C1 segment of cervical spinal cord (tissue), 14 donors: ENCODE measurements at regions not wholly inside any gene's neighbourhood (a gene's known extent, or its start where the extent isn't known, plus 50 kb on each side); places are given as distances from the start of the nearest gene placed in this dataset.
"Not testable (repeated sequence)": the region's sequence is repeated elsewhere in the genome, so short reads cannot be mapped to it uniquely, and the experiment has no call there.

Source experiments
- DNase-seq, 14 donors: peaks; one replicate each; lab custom pipeline; 2025; lab: John Stamatoyannopoulos, UW

GRCh38 chr4:114435116-114435515, 163.5 kb upstream of the UGT8 start:
- no peak for DNase-seq

- no peak for DNase-seq
Measured at GRCh38 chr4:114442856-114443255, 155.8 kb upstream of the UGT8 start.

DNA sequence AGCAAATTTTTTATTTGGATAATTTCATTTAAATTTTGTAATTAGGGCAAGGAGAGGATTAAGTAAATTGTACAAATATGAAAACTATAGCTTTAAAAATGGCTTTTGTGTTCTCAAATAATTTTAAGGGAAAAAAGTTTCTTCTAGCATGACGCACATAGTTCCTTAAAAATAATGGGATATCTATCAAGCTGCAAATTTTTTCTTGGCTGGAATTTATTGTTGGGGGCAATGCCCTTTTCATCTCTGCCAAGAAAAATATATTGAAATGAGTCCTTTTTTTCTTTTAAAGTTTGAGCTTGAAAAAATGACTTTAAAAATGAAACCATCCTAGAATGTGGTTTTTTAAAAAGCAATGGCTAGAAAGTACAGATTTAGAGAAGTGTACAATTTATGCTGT, 154.4 kb upstream of the UGT8 start:
- no peak for DNase-seq

GRCh38 chr4:114447963-114448516, 150.6 kb upstream of the UGT8 start:
- DNase-seq: not testable (repeated sequence)

DNA sequence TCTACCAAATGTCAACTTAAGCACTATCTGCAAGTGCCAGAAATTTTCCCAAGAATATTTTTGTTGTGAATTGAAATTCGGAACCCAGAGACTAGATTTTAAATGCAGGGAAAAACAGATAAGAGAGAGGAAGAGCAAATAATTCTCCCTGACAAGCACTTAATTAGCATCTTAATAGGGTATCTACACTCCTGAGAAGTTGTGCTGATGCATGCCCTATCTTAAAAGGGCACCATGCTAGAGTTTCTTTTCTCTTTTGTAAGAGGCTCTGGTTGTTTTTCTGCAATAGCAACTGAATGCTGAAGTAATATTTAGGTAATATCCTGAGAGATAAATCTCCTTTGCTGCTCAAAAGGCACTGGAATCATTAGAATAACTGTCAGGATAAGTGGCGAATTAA, 139.9 kb upstream of the UGT8 start:
- no peak for DNase-seq

GRCh38 chr4:114464726-114465272, 133.8 kb upstream of the UGT8 start:
- no peak for DNase-seq

GRCh38 chr4:114465766-114466165, 132.8 kb upstream of the UGT8 start:
- DNase-seq: no peak

GRCh38 chr4:114466299-114466698, 132.3 kb upstream of the UGT8 start:
- no peak for DNase-seq

DNA sequence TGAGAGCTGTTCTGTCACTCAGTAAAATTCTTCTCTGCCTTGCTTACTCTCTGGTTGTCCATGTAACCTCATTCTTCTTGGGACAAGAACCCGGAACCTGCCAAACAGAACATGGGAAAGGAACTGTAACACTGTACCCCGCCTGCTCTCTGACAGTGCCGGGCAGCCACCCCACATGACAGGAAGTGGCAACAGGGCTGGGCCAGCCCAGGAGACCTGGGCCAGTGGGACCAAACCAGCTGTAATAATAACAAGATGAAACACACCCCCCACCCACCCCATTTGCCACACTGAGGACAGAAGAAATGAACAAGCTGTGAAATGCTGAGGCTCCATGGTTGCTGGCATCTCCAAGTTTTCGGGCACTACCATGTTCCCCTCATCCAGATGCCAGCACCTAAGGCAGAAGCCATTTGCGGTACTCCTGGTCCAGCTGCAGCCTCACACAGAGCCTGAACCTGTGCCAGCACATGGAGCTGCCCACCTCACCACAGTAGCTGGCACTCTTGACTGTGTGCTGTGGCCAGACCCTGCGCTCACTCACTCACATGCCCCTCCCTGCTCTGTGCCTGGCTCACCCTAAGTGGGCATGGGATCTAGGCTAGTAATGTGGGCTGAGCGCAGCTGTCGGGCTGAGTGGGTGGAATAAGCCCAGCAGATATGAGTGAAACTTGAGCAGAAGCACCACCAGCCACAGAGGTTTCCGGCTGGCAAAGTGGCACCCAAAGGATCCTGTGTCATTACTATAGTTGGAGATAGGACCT, 126.2 kb upstream of the UGT8 start:
- DNase-seq: no peak

GRCh38 chr4:114474188-114474800, 124.3 kb upstream of the UGT8 start:
- DNase-seq: no peak

DNA sequence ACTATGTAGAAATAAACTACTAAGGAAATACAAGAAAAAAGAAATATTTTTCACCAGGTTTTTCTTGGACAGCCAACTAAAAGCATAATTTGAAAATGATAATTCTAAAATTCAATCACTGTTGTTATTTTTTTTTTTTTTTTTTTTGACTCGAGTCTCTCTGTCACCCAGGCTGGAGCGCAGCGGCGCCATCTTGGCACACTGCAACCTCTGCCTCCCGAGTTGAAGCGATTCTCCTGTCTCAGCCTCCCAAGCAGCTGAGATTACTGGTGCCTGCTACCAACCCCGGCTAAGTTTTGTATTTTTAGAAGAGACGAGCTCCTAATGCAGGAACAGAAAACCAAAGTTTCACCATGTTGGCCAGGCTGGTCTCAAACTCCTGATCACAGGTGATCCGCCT, 122.3 kb upstream of the UGT8 start:
- no peak for DNase-seq

- no peak for DNase-seq
Measured at GRCh38 chr4:114479595-114479994, 119.0 kb upstream of the UGT8 start.

- no peak for DNase-seq
Measured at GRCh38 chr4:114481856-114482255, 116.8 kb upstream of the UGT8 start.

DNA sequence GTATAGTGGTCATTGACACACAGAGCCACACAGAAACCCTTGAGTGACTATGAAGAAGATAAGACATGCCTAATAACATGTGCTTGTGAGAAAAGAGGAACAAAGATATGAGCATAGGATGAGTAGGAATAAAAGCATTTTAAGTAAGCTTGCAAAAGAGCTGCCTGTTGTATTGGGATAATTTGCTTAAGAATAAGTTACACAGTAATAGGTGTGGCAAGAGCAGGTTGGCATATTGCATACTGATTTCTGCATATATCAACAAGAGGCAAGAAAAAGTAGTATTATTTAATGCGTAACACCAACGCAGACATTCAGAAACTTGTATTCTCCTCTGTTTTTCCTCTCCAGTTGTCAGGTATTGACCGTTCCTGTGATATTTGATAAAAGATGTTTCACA, 111.5 kb upstream of the UGT8 start:
- DNase-seq: no peak

DNA sequence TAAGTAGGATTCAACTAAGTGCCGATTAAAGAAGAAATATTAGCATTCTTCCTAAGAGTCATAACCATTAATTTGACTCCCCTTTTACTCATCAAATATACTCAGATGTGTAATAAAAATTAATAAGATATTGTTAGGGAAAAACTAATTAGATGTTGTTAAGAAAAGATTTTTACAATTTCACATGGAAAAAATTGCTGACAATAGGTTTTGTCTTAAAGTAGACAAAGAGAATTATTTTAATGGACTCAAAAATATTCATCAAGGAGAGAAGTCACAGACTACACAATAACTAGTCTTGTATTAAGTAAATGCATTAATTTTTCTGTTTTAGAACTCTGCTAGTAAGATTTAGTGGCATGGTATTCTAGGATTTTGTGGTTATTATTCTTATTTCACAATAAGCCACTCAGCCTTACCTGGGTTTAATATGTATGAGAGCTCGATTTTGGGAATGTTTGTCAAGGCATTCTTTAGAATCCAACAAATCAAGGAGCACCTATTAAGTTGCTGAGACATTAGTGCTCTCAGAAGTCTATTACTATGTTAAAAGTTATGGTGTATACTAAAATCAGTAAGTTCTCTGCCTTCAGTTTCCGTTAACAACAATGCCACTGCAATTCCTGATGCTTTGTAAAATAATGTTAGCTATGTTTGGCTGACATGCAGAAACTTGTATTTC, 110.2 kb upstream of the UGT8 start:
- no peak for DNase-seq

GRCh38 chr4:114494246-114494803, 104.3 kb upstream of the UGT8 start:
- DNase-seq: no peak

DNA sequence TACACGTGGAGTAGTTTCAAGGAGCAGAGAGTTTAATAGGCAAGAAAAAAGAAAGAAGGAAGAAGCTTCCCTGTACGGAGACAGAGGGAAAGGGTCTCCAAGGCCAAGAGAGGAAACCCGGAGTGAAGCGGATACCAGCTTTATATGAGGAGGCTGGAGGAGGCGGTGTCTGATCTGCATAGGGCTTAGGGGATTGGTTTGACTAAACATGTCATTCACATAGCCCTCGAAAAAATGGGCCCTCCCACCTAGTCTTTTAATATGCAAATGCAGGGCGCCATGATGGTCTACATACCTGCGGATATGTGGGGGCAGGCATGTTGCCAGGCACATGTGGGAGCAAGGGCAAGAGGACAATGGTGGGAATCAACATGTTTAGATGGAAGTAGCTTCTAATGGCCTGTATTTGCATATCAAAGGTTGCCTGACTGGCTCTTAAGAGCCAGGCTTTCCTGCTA, 103.1 kb upstream of the UGT8 start:
- no peak for DNase-seq

DNA sequence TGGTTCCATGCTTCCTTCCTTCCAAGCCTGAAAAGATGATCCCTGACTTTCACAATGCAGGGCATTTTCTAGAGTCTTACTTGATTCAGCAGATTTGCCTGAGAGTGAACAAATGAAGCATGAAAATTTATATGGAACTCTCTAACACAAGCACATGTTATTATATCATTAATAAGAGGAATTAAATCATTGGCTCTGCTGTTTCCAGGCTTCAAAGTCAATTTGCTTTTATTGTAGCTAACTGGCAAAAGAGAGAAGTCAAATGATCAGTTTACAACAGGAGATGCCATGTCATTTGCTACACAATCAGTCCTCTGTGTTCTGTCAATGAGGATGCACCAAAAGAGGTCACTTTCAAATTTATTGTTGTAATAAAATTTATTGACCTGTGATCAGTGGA, 101.5 kb upstream of the UGT8 start:
- no peak for DNase-seq

DNA sequence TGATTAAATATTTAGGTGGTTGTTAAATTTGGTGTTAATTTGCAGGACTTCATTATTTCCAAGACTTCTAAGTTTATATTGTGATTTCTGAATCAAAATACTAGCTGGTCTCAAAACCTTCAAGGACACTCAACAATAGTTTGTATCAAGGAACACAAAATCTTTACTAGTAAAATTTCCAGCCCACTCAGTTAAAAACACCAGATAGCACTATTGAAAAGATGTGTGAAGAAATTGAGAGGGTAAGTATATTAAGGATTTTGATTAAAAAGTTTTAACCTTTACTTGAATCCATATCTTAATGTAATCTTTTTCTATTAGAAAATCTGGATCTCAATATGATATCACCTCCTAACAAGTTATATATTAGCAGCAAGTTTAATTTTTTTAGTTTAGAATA, 89.3 kb upstream of the UGT8 start:
- DNase-seq: no peak

DNA sequence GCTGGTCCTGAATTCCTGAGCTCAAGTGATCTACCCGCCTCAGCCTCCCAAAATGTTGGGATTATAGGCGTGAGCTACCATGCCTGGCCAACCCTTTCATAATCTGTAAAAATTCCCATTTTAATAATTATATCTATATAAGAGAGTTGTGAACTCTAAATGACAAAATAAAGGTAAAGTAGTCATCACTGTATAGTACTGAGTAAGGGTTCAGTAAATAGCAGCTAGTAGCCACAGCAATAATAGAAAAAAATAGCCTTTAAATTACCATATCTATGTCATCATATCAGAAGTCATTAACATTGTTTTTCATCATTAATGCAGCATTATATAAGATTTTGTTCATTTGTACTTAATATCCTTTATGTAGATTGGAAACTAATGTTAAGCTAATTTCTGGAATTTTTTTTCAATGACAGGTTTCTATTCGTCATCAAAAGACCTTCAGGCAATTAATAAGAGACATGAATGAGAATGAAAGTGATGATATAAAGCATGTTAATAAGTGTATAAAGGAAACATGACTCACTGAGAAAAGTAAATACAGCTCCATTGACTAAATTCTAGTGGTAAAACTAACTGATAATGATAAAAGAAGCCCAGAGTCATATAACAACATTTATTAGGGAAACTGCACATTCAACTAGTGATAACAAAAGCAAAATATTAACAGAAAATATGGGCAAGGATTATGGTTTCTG, 85.9 kb upstream of the UGT8 start:
- DNase-seq: no peak

- DNase-seq: no peak
Measured at GRCh38 chr4:114519368-114519767, 79.2 kb upstream of the UGT8 start.
